ENCODE measurements at regions not wholly inside any gene's neighbourhood (a gene's known extent, or its start where the extent isn't known, plus 50 kb on each side); places are given as distances from the start of the nearest gene placed in this dataset.

DNA sequence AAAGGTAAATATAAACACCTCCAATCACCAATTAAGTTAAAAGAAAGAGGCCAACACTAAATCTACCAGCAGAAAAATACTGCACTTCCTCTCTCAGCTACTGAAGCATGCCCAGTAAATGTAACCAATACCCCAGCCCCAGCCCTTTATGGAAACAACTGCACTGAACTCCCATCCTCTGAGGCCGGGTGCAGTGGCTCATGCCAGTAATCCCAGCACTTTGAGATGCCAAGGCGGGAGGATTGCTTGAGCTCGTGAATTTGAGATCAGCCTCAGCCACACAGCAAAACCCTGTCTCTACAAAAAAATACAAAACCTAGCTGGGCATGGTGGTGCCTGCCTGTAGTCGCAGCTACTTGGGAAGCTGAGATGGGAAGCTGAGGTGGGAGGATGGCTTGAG lies 221.6 kb upstream of the SOX21 start:
- TF ChIP-seq SIN3A (IDR thresholded peaks at IDR 0.05; ENCODE audit: borderline replicate concordance, insufficient read depth, low read length) (no peak), POLR2AphosphoS5 (IDR thresholded peaks at IDR 0.05; ENCODE audit: low read depth, low read length) (no peak), FOXP2 (optimal IDR thresholded peaks at IDR 0.05; ENCODE audit: borderline replicate concordance, extremely low read depth, extremely low read length, insufficient read depth) (no peak), TAF1 (IDR thresholded peaks at IDR 0.05; ENCODE audit: borderline replicate concordance, insufficient read depth, low read length) (no peak)
- TF ChIP-seq, protein P1, sequence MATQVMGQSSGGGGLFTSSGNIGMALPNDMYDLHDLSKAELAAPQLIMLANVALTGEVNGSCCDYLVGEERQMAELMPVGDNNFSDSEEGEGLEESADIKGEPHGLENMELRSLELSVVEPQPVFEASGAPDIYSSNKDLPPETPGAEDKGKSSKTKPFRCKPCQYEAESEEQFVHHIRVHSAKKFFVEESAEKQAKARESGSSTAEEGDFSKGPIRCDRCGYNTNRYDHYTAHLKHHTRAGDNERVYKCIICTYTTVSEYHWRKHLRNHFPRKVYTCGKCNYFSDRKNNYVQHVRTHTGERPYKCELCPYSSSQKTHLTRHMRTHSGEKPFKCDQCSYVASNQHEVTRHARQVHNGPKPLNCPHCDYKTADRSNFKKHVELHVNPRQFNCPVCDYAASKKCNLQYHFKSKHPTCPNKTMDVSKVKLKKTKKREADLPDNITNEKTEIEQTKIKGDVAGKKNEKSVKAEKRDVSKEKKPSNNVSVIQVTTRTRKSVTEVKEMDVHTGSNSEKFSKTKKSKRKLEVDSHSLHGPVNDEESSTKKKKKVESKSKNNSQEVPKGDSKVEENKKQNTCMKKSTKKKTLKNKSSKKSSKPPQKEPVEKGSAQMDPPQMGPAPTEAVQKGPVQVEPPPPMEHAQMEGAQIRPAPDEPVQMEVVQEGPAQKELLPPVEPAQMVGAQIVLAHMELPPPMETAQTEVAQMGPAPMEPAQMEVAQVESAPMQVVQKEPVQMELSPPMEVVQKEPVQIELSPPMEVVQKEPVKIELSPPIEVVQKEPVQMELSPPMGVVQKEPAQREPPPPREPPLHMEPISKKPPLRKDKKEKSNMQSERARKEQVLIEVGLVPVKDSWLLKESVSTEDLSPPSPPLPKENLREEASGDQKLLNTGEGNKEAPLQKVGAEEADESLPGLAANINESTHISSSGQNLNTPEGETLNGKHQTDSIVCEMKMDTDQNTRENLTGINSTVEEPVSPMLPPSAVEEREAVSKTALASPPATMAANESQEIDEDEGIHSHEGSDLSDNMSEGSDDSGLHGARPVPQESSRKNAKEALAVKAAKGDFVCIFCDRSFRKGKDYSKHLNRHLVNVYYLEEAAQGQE (IDR thresholded peaks at IDR 0.05; ENCODE audit: insufficient read depth in 1 of 2, low read depth in 2 of 2, low read length in 2 of 2) = no peak

DNA sequence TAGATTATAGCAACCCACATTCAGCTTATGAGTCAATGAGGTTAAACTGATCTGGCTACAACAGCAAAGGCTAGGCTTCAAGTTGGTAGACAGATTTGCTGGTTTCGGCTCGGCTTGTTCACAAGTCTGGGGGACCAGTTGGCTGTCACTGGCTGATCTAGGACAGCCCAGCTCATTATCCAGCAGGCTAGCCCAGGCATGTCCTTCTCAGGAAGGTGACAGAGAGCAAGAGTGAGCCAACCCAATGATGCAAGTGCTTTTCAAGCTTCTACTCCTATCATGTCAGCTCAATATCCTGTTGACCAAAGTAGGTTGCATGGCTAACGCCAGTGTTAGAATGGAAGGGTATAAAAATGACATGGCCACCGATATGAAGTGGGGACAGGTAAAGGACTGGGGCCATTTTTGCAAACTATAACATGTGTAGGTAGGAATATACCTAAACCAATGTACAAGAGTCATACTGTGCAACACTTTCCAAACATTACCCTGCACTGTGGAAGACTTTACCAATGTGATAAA lies 220.9 kb upstream of the SOX21 start:
- TF ChIP-seq POLR2AphosphoS5 (IDR thresholded peaks at IDR 0.05; ENCODE audit: low read depth, low read length) (no peak), FOXP2 (optimal IDR thresholded peaks at IDR 0.05; ENCODE audit: borderline replicate concordance, extremely low read depth, extremely low read length, insufficient read depth) (no peak), TAF1 (IDR thresholded peaks at IDR 0.05; ENCODE audit: borderline replicate concordance, insufficient read depth, low read length) (no peak), SIN3A (IDR thresholded peaks at IDR 0.05; ENCODE audit: borderline replicate concordance, insufficient read depth, low read length) (no peak)
- TF ChIP-seq, protein P1 (IDR thresholded peaks at IDR 0.05; ENCODE audit: insufficient read depth in 1 of 2, low read depth in 2 of 2, low read length in 2 of 2) = no peak

DNA sequence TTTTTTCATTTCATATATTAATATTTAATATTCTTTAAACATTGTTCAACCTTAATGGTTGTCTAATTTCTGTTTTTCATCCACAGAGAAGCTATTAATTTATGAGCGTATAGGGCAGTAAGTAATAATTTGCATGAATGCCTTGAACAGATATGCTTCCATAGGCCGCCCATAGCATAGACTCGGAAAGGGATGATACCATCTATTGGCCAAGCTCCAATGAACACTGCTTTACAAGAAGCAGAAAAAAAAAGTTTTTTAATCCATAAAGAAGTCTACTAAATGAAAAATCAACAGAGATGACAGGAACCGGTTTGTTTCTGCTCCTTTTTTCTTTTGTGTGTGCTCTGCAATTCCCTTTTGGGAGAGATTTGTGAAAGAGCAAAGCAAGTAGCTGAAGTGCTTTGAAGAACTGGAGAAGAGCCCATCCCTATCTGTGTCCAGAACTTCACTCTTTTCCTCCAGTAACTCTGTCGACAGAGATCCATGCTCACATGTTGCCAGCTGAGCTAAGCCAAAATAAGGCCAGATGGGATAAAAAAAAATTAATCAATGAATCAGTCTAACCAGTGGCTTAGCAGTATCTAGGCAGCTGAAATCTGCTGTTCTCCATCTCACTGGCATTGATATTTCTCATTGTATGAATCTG lies 215.9 kb upstream of the SOX21 start:
- no peak for TF ChIP-seq FOXP2 (optimal IDR thresholded peaks at IDR 0.05; ENCODE audit: borderline replicate concordance, extremely low read depth, extremely low read length, insufficient read depth)
- no peak for TF ChIP-seq POLR2AphosphoS5 (IDR thresholded peaks at IDR 0.05; ENCODE audit: low read depth, low read length)
- no peak for TF ChIP-seq SIN3A (IDR thresholded peaks at IDR 0.05; ENCODE audit: borderline replicate concordance, insufficient read depth, low read length)
- TF ChIP-seq TAF1 (IDR thresholded peaks at IDR 0.05; ENCODE audit: borderline replicate concordance, insufficient read depth, low read length) = no peak
- TF ChIP-seq, protein P1 (IDR thresholded peaks at IDR 0.05; ENCODE audit: insufficient read depth in 1 of 2, low read depth in 2 of 2, low read length in 2 of 2) = no peak

DNA sequence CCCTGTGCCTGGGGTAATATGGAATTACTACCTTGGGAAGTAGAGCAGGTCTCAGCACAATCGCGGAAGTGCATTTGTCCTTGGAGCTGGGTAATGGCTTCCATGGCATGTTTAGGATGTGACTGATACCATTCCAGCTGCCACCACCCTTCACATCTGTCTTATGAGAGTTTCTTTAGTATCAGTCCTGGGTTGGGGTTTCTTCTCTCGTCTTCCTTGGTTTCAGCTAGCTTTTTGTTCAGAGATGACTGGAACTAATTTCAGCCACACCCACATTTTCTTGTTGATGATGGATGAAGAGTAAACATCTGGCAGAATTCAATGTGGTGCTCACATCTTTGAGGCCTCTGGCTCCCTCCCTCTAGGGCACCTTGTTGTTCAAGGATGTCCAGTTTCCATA lies 212.9 kb upstream of the SOX21 start:
- TF ChIP-seq TAF1 (IDR thresholded peaks at IDR 0.05; ENCODE audit: borderline replicate concordance, insufficient read depth, low read length) = no peak
- no peak for TF ChIP-seq SIN3A (IDR thresholded peaks at IDR 0.05; ENCODE audit: borderline replicate concordance, insufficient read depth, low read length)
- TF ChIP-seq, protein P1 (IDR thresholded peaks at IDR 0.05; ENCODE audit: insufficient read depth in 1 of 2, low read depth in 2 of 2, low read length in 2 of 2) = no peak
- no peak for TF ChIP-seq FOXP2 (optimal IDR thresholded peaks at IDR 0.05; ENCODE audit: borderline replicate concordance, extremely low read depth, extremely low read length, insufficient read depth)
- no peak for TF ChIP-seq POLR2AphosphoS5 (IDR thresholded peaks at IDR 0.05; ENCODE audit: low read depth, low read length)
